IPS-NIHi7 (cell line): ENCODE measurements at regions not wholly inside any gene's neighbourhood (a gene's known extent, or its start where the extent isn't known, plus 50 kb on each side); places are given as distances from the start of the nearest gene placed in this dataset.
"Not testable (repeated sequence)": the region's sequence is repeated elsewhere in the genome, so short reads cannot be mapped to it uniquely, and the experiment has no call there.

Experiments
- DNase-seq: peaks from one replicate; pipeline ENCODE4 v3.0.0; 2012; ENCODE audit warnings: mixed read lengths; ENCODE audit errors: extremely low spot score

- no peak for DNase-seq
Measured at GRCh38 chr5:108588323-108588722, 159.4 kb upstream of the FER start.

GRCh38 chr5:108587821-108588220 is 159.9 kb upstream of the FER start:
- no peak for DNase-seq

GRCh38 chr5:108581026-108581425 is 166.7 kb upstream of the FER start:
- no peak for DNase-seq

GRCh38 chr5:108579236-108579635 is 168.5 kb upstream of the FER start:
- DNase-seq: no peak

GRCh38 chr5:108578791-108579190 is 168.9 kb upstream of the FER start:
- no peak for DNase-seq

GRCh38 chr5:108567429-108567828 is 180.3 kb upstream of the FER start:
- DNase-seq: no peak

GRCh38 chr5:108564441-108564840 is 182.5 kb upstream of the FBXL17 start:
- no peak for DNase-seq

GRCh38 chr5:108562205-108562454 is 180.2 kb upstream of the FBXL17 start:
- DNase-seq: no peak

- no peak for DNase-seq
Measured at GRCh38 chr5:108561416-108562204, 179.7 kb upstream of the FBXL17 start.

GRCh38 chr5:108560581-108560980 is 178.7 kb upstream of the FBXL17 start:
- DNase-seq: no peak

GRCh38 chr5:108560166-108560565 is 178.3 kb upstream of the FBXL17 start:
- no peak for DNase-seq

GRCh38 chr5:108558840-108559239 is 176.9 kb upstream of the FBXL17 start:
- DNase-seq: not testable (repeated sequence)

GRCh38 chr5:108558142-108558541 is 176.2 kb upstream of the FBXL17 start:
- not testable (repeated sequence) for DNase-seq

- DNase-seq: no peak
Measured at GRCh38 chr5:108557686-108558085, 175.8 kb upstream of the FBXL17 start.

GRCh38 chr5:108556441-108557145 is 174.7 kb upstream of the FBXL17 start:
- no peak for DNase-seq

- no peak for DNase-seq
Measured at GRCh38 chr5:108548684-108549596, 167.0 kb upstream of the FBXL17 start.

- no peak for DNase-seq
Measured at GRCh38 chr5:108546939-108547338, 165.0 kb upstream of the FBXL17 start.

- no peak for DNase-seq
Measured at GRCh38 chr5:108545301-108545700, 163.4 kb upstream of the FBXL17 start.

- DNase-seq: no peak
Measured at GRCh38 chr5:108543486-108543885, 161.6 kb upstream of the FBXL17 start.

GRCh38 chr5:108541836-108542235 is 159.9 kb upstream of the FBXL17 start:
- no peak for DNase-seq

- no peak for DNase-seq
Measured at GRCh38 chr5:108536321-108536720, 154.4 kb upstream of the FBXL17 start.

- DNase-seq: not testable (repeated sequence)
Measured at GRCh38 chr5:108532129-108532445, 150.2 kb upstream of the FBXL17 start.
